ENCODE measurements at regions not wholly inside any gene's neighbourhood (a gene's known extent, or its start where the extent isn't known, plus 50 kb on each side); places are given as distances from the start of the nearest gene placed in this dataset.

- Histone ChIP-seq H3K4me1 (no peaks in the 10 kb centered on the region), H3K9me3 (peaks cover 0 to 4% (median 0%) of the 10 kb centered on the region in 4 donors), H3K27me3 (no peaks in the 10 kb centered on the region), H3K4me3 (no peak overlapping the region), H3K27ac (replicated peaks in 1 of 4) (no peak overlapping the region), H3K36me3 (no peaks in the 10 kb centered on the region)
- intact Hi-C loops (cut with DNase I): no loop called here
- no peak for TF ChIP-seq POLR2AphosphoS5 (IDR thresholded peaks at IDR 0.05)
- no peak for TF ChIP-seq CTCF (IDR thresholded peaks at IDR 0.05)
- TF ChIP-seq POLR2A (IDR thresholded peaks at IDR 0.05; ENCODE audit: low read depth): no peak
- no peak for TF ChIP-seq EP300 (IDR thresholded peaks at IDR 0.05)
- 87% methylated on average over 3 of the region's 3 CpGs for WGBS
- no peak for DNase-seq (ENCODE audit: extremely low spot score)
Observed at GRCh38 chr6:112590326-112590725, 243.2 kb downstream of the RFPL4B start.

GRCh38 chr6:112591329-112591728, 244.2 kb downstream of the RFPL4B start:
- H3K27ac ChIP-seq (replicated peaks in 1 of 4): no peak overlapping the region
- H3K4me1 ChIP-seq: no peaks in the 10 kb centered on the region
- no peak for DNase-seq (ENCODE audit: extremely low spot score)
- H3K4me3 ChIP-seq: no peak overlapping the region
- peaks cover 0 to 4% (median 0%) of the 10 kb centered on the region in 4 donors for H3K9me3 ChIP-seq
- H3K27me3 ChIP-seq: no peaks in the 10 kb centered on the region
- no peaks in the 10 kb centered on the region for H3K36me3 ChIP-seq
- intact Hi-C loops (cut with DNase I): no loop called here
- no peak for TF ChIP-seq CTCF (IDR thresholded peaks at IDR 0.05)
- no peak for TF ChIP-seq POLR2A (IDR thresholded peaks at IDR 0.05; ENCODE audit: low read depth)
- TF ChIP-seq EP300 (IDR thresholded peaks at IDR 0.05): no peak
- TF ChIP-seq POLR2AphosphoS5 (IDR thresholded peaks at IDR 0.05): no peak

GRCh38 chr6:112592159-112592558, 245.0 kb downstream of the RFPL4B start:
- Histone ChIP-seq H3K4me3 (no peak overlapping the region), H3K9me3 (peaks cover 0 to 4% (median 0%) of the 10 kb centered on the region in 4 donors), H3K36me3 (no peaks in the 10 kb centered on the region), H3K27ac (replicated peaks in 1 of 4) (no peak overlapping the region), H3K4me1 (no peaks in the 10 kb centered on the region), H3K27me3 (no peaks in the 10 kb centered on the region)
- no peak for TF ChIP-seq POLR2AphosphoS5 (IDR thresholded peaks at IDR 0.05)
- no peak for TF ChIP-seq POLR2A (IDR thresholded peaks at IDR 0.05; ENCODE audit: low read depth)
- DNase-seq (ENCODE audit: extremely low spot score): no peak
- intact Hi-C loops (cut with DNase I): no loop called here

GRCh38 chr6:112594886-112595594, 247.9 kb downstream of the RFPL4B start:
- DNase-seq (ENCODE audit: extremely low spot score): no peak
- TF ChIP-seq POLR2A (IDR thresholded peaks at IDR 0.05; ENCODE audit: low read depth): no peak
- TF ChIP-seq EP300 (IDR thresholded peaks at IDR 0.05): no peak
- no peak for TF ChIP-seq CTCF (IDR thresholded peaks at IDR 0.05)
- no peak for TF ChIP-seq POLR2AphosphoS5 (IDR thresholded peaks at IDR 0.05)
- Histone ChIP-seq H3K27me3 (no peaks in the 10 kb centered on the region), H3K4me1 (no peaks in the 10 kb centered on the region), H3K9me3 (peaks cover 0 to 4% (median 0%) of the 10 kb centered on the region in 4 donors), H3K27ac (replicated peaks in 1 of 4) (no peak overlapping the region), H3K36me3 (no peaks in the 10 kb centered on the region), H3K4me3 (no peak overlapping the region)
- intact Hi-C loops (cut with DNase I): no loop called here
- WGBS: 65% methylated on average over 2 of the region's 2 CpGs

GRCh38 chr6:112595841-112596240, 248.7 kb downstream of the RFPL4B start:
- no peak for DNase-seq (ENCODE audit: extremely low spot score)
- H3K4me1 ChIP-seq: no peaks in the 10 kb centered on the region
- intact Hi-C loops (cut with DNase I): no loop called here
- peaks cover 0 to 4% (median 0%) of the 10 kb centered on the region in 4 donors for H3K9me3 ChIP-seq
- no peak overlapping the region for H3K4me3 ChIP-seq
- no peak overlapping the region for H3K27ac ChIP-seq (replicated peaks in 1 of 4)
- TF ChIP-seq CTCF (IDR thresholded peaks at IDR 0.05) (no peak), POLR2A (IDR thresholded peaks at IDR 0.05; ENCODE audit: low read depth) (no peak), EP300 (IDR thresholded peaks at IDR 0.05) (no peak), POLR2AphosphoS5 (IDR thresholded peaks at IDR 0.05) (no peak)
- H3K27me3 ChIP-seq: no peaks in the 10 kb centered on the region
- H3K36me3 ChIP-seq: no peaks in the 10 kb centered on the region
- WGBS: 93% methylated on average over 2 of the region's 2 CpGs
